ENCODE measurements at regions not wholly inside any gene's neighbourhood (a gene's known extent, or its start where the extent isn't known, plus 50 kb on each side); places are given as distances from the start of the nearest gene placed in this dataset.

DNA sequence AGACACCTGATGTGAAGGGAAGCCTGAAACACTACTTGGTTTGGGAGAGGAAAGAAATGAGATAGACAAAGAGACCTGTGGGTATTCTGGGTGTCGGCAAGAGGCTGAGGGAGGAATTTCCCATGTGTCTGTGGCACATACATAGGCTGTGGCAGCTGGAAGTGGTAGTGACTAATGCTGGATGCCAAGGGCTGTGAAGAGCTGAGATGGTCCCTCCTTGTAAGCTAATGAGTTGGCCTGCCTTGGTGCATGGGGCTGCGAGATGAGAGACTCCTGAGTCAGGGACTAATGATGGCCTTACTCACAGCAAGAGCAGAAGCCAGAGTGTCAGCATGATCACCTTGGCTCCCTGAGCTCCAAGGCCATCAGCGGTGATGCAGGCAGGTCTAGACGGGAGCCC is 119.0 kb upstream of the EEPD1 start:
- no peak overlapping the region for H3K27ac ChIP-seq (ENCODE audit: low read depth, low read length)
- H3K79me2 ChIP-seq (ENCODE audit: control insufficient read depth, low read length), result no peaks in the 10 kb centered on the region
- H3K36me3 ChIP-seq (ENCODE audit: control insufficient read depth, low read length), result no peaks in the 10 kb centered on the region
- TF ChIP-seq EZH2phosphoT487 (IDR thresholded peaks at IDR 0.05; ENCODE audit: borderline replicate concordance, low read length) (no peak), CTCF (IDR thresholded peaks at IDR 0.05; ENCODE audit: low read depth, low read length, poor library complexity, severe bottlenecking) (no peak)
- peaks cover 18% of the 10 kb centered on the region for H3K4me1 ChIP-seq (ENCODE audit: control insufficient read depth, low read length)
- H3K9me3 ChIP-seq (ENCODE audit: control insufficient read depth, insufficient read depth, low read length), result no peaks in the 10 kb centered on the region
- H3K4me2 ChIP-seq (ENCODE audit: low read length), result no peak overlapping the region
- no peak overlapping the region for H3K4me3 ChIP-seq (ENCODE audit: low read length)
- no peaks in the 10 kb centered on the region for H4K20me1 ChIP-seq (ENCODE audit: control insufficient read depth, insufficient read depth, low read depth, low read length)
- H3K27me3 ChIP-seq (ENCODE audit: control insufficient read depth, low read length), result peaks cover 4% of the 10 kb centered on the region; the same call in 1 of the 2 replicates
- H3K9me2 ChIP-seq (replicated peaks; ENCODE audit: control insufficient read depth, low read length), result no peaks in the 10 kb centered on the region
- H3F3A ChIP-seq (ENCODE audit: control insufficient read depth, insufficient read depth), result no peaks in the 10 kb centered on the region

GRCh38 chr7:36035186-36035585 is 117.9 kb upstream of the EEPD1 start:
- peaks cover 18% of the 10 kb centered on the region for H3K4me1 ChIP-seq (ENCODE audit: control insufficient read depth, low read length)
- peaks cover 4% of the 10 kb centered on the region; the same call in 1 of the 2 replicates for H3K27me3 ChIP-seq (ENCODE audit: control insufficient read depth, low read length)
- no peaks in the 10 kb centered on the region for H4K20me1 ChIP-seq (ENCODE audit: control insufficient read depth, insufficient read depth, low read depth, low read length)
- no peak for TF ChIP-seq EZH2phosphoT487 (IDR thresholded peaks at IDR 0.05; ENCODE audit: borderline replicate concordance, low read length)
- no peak for TF ChIP-seq CTCF (IDR thresholded peaks at IDR 0.05; ENCODE audit: low read depth, low read length, poor library complexity, severe bottlenecking)
- H3F3A ChIP-seq (ENCODE audit: control insufficient read depth, insufficient read depth), result no peaks in the 10 kb centered on the region
- no peaks in the 10 kb centered on the region for H3K9me2 ChIP-seq (replicated peaks; ENCODE audit: control insufficient read depth, low read length)
- no peak overlapping the region for H3K27ac ChIP-seq (ENCODE audit: low read depth, low read length)
- no peak overlapping the region for H3K4me2 ChIP-seq (ENCODE audit: low read length)
- no peaks in the 10 kb centered on the region for H3K79me2 ChIP-seq (ENCODE audit: control insufficient read depth, low read length)
- H3K4me3 ChIP-seq (ENCODE audit: low read length), result no peak overlapping the region
- no peaks in the 10 kb centered on the region for H3K36me3 ChIP-seq (ENCODE audit: control insufficient read depth, low read length)
- no peaks in the 10 kb centered on the region for H3K9me3 ChIP-seq (ENCODE audit: control insufficient read depth, insufficient read depth, low read length)

GRCh38 chr7:36036590-36036989 is 116.5 kb upstream of the EEPD1 start:
- no peaks in the 10 kb centered on the region for H4K20me1 ChIP-seq (ENCODE audit: control insufficient read depth, insufficient read depth, low read depth, low read length)
- no peaks in the 10 kb centered on the region for H3K36me3 ChIP-seq (ENCODE audit: control insufficient read depth, low read length)
- H3K9me3 ChIP-seq (ENCODE audit: control insufficient read depth, insufficient read depth, low read length), result no peaks in the 10 kb centered on the region
- no peaks in the 10 kb centered on the region for H3K79me2 ChIP-seq (ENCODE audit: control insufficient read depth, low read length)
- no peak overlapping the region for H3K4me3 ChIP-seq (ENCODE audit: low read length)
- no peaks in the 10 kb centered on the region for H3K9me2 ChIP-seq (replicated peaks; ENCODE audit: control insufficient read depth, low read length)
- H3K27ac ChIP-seq (ENCODE audit: low read depth, low read length), result no peak overlapping the region
- TF ChIP-seq CTCF (IDR thresholded peaks at IDR 0.05; ENCODE audit: low read depth, low read length, poor library complexity, severe bottlenecking) (no peak), EZH2phosphoT487 (IDR thresholded peaks at IDR 0.05; ENCODE audit: borderline replicate concordance, low read length) (no peak)
- peaks cover 4% of the 10 kb centered on the region; the same call in 1 of the 2 replicates for H3K27me3 ChIP-seq (ENCODE audit: control insufficient read depth, low read length)
- no peak overlapping the region for H3K4me2 ChIP-seq (ENCODE audit: low read length)
- no peaks in the 10 kb centered on the region for H3F3A ChIP-seq (ENCODE audit: control insufficient read depth, insufficient read depth)
- H3K4me1 ChIP-seq (ENCODE audit: control insufficient read depth, low read length), result peaks cover 17% of the 10 kb centered on the region

All from DOHH2 (cell line).